ENCODE measurements at regions not wholly inside any gene's neighbourhood (a gene's known extent, or its start where the extent isn't known, plus 50 kb on each side); places are given as distances from the start of the nearest gene placed in this dataset.

GRCh38 chr22:48347311-48347710 lies 1480.4 kb downstream of the BRD1 start:
- TF ChIP-seq CTCF (IDR thresholded peaks at IDR 0.05; ENCODE audit: low read length) = no peak
- TF ChIP-seq EZH2phosphoT487 (IDR thresholded peaks at IDR 0.05; ENCODE audit: low read length) = no peak

Data from MM.1S (cell line).